ENCODE measurements at regions not wholly inside any gene's neighbourhood (a gene's known extent, or its start where the extent isn't known, plus 50 kb on each side); places are given as distances from the start of the nearest gene placed in this dataset.

DNA sequence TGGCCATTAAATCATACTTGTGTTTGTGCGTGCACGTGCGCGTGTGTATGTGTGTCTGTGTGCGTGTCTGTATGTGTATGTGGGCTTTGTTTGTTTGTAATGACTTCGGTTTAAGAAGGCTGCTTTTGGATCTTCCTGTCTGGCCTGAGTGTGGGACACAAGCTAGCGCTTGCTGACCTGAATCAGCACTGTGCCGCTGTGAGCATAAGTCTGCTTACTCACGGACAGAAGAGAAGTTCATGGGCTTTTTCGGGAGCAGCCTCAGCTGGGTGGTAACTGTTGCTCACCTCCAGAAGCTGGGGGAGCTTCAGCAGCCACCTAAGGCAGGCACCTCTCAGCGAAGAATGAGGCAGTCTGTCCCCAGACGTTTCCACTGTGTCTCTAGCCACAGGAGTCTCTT is 56.1 kb upstream of the TRUB1 start (continued):
- TF ChIP-seq, protein P1, sequence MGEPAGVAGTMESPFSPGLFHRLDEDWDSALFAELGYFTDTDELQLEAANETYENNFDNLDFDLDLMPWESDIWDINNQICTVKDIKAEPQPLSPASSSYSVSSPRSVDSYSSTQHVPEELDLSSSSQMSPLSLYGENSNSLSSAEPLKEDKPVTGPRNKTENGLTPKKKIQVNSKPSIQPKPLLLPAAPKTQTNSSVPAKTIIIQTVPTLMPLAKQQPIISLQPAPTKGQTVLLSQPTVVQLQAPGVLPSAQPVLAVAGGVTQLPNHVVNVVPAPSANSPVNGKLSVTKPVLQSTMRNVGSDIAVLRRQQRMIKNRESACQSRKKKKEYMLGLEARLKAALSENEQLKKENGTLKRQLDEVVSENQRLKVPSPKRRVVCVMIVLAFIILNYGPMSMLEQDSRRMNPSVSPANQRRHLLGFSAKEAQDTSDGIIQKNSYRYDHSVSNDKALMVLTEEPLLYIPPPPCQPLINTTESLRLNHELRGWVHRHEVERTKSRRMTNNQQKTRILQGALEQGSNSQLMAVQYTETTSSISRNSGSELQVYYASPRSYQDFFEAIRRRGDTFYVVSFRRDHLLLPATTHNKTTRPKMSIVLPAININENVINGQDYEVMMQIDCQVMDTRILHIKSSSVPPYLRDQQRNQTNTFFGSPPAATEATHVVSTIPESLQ (CRISPR knock-in tag; IDR thresholded peaks at IDR 0.05): no peak
- TF ChIP-seq, protein P2, sequence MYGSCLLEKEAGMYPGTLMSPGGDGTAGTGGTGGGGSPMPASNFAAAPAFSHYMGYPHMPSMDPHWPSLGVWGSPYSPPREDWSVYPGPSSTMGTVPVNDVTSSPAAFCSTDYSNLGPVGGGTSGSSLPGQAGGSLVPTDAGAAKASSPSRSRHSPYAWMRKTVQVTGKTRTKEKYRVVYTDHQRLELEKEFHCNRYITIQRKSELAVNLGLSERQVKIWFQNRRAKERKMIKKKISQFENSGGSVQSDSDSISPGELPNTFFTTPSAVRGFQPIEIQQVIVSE (CRISPR knock-in tag; IDR thresholded peaks at IDR 0.05; ENCODE audit: borderline replicate concordance): no peak
- TF ChIP-seq SMAD3 (CRISPR knock-in tag; IDR thresholded peaks at IDR 0.05; ENCODE audit: borderline replicate concordance): no peak
- no peak for TF ChIP-seq KAT7 (CRISPR knock-in tag; IDR thresholded peaks at IDR 0.05; ENCODE audit: borderline replicate concordance)
- no peak for TF ChIP-seq ZNF232 (CRISPR knock-in tag; IDR thresholded peaks at IDR 0.05)
- TF ChIP-seq, protein P3, sequence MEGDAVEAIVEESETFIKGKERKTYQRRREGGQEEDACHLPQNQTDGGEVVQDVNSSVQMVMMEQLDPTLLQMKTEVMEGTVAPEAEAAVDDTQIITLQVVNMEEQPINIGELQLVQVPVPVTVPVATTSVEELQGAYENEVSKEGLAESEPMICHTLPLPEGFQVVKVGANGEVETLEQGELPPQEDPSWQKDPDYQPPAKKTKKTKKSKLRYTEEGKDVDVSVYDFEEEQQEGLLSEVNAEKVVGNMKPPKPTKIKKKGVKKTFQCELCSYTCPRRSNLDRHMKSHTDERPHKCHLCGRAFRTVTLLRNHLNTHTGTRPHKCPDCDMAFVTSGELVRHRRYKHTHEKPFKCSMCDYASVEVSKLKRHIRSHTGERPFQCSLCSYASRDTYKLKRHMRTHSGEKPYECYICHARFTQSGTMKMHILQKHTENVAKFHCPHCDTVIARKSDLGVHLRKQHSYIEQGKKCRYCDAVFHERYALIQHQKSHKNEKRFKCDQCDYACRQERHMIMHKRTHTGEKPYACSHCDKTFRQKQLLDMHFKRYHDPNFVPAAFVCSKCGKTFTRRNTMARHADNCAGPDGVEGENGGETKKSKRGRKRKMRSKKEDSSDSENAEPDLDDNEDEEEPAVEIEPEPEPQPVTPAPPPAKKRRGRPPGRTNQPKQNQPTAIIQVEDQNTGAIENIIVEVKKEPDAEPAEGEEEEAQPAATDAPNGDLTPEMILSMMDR (IDR thresholded peaks at IDR 0.05): no peak

DNA sequence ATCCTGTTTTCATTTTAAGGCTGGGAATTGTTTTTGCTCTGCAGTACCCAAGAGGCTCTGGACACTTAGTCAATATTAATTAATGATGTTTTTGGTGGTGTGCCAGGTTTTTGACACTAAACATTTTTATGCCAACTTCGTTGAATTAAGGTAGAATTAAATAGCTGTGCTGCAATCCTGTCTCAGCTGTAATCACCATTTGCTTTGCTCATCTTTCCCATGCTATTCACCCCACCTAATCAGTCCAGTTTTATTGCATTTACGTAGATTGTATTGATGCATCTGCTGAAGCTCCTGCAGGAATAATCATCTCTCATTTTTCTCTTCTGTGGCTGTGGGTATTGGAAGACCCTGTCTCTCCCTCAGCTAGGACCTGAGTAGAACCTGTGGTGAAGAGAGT is 52.6 kb upstream of the TRUB1 start:
- Mint-ChIP-seq H3K27ac (no peak overlapping the region; the same call in 1 of the 2 replicates), H3K4me3 (no peak overlapping the region), H3K4me1 (peaks cover 24% of the 10 kb centered on the region), H3K27me3 (ENCODE audit: low read depth) (no peaks in the 10 kb centered on the region; the same call in 1 of the 2 replicates), H3K36me3 (no peaks in the 10 kb centered on the region), H3K9me3 (no peaks in the 10 kb centered on the region)
- TF ChIP-seq, protein P2 (CRISPR knock-in tag; IDR thresholded peaks at IDR 0.05; ENCODE audit: borderline replicate concordance): no peak
- no peak for TF ChIP-seq ZNF671 (CRISPR knock-in tag; IDR thresholded peaks at IDR 0.05)
- TF ChIP-seq NFATC4 (CRISPR knock-in tag; IDR thresholded peaks at IDR 0.05): no peak
- TF ChIP-seq JAZF1 (CRISPR knock-in tag; IDR thresholded peaks at IDR 0.05): no peak
- TF ChIP-seq, protein P4, sequence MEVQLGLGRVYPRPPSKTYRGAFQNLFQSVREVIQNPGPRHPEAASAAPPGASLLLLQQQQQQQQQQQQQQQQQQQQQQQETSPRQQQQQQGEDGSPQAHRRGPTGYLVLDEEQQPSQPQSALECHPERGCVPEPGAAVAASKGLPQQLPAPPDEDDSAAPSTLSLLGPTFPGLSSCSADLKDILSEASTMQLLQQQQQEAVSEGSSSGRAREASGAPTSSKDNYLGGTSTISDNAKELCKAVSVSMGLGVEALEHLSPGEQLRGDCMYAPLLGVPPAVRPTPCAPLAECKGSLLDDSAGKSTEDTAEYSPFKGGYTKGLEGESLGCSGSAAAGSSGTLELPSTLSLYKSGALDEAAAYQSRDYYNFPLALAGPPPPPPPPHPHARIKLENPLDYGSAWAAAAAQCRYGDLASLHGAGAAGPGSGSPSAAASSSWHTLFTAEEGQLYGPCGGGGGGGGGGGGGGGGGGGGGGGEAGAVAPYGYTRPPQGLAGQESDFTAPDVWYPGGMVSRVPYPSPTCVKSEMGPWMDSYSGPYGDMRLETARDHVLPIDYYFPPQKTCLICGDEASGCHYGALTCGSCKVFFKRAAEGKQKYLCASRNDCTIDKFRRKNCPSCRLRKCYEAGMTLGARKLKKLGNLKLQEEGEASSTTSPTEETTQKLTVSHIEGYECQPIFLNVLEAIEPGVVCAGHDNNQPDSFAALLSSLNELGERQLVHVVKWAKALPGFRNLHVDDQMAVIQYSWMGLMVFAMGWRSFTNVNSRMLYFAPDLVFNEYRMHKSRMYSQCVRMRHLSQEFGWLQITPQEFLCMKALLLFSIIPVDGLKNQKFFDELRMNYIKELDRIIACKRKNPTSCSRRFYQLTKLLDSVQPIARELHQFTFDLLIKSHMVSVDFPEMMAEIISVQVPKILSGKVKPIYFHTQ (CRISPR knock-in tag; IDR thresholded peaks at IDR 0.05): no peak
- TF ChIP-seq, protein P5, sequence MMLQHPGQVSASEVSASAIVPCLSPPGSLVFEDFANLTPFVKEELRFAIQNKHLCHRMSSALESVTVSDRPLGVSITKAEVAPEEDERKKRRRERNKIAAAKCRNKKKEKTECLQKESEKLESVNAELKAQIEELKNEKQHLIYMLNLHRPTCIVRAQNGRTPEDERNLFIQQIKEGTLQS (CRISPR knock-in tag; conservative IDR thresholded peaks at IDR 0.05): no peak
- TF ChIP-seq ZNF232 (CRISPR knock-in tag; IDR thresholded peaks at IDR 0.05): no peak
- TF ChIP-seq KAT7 (CRISPR knock-in tag; IDR thresholded peaks at IDR 0.05; ENCODE audit: borderline replicate concordance): no peak
- TF ChIP-seq, protein P6, sequence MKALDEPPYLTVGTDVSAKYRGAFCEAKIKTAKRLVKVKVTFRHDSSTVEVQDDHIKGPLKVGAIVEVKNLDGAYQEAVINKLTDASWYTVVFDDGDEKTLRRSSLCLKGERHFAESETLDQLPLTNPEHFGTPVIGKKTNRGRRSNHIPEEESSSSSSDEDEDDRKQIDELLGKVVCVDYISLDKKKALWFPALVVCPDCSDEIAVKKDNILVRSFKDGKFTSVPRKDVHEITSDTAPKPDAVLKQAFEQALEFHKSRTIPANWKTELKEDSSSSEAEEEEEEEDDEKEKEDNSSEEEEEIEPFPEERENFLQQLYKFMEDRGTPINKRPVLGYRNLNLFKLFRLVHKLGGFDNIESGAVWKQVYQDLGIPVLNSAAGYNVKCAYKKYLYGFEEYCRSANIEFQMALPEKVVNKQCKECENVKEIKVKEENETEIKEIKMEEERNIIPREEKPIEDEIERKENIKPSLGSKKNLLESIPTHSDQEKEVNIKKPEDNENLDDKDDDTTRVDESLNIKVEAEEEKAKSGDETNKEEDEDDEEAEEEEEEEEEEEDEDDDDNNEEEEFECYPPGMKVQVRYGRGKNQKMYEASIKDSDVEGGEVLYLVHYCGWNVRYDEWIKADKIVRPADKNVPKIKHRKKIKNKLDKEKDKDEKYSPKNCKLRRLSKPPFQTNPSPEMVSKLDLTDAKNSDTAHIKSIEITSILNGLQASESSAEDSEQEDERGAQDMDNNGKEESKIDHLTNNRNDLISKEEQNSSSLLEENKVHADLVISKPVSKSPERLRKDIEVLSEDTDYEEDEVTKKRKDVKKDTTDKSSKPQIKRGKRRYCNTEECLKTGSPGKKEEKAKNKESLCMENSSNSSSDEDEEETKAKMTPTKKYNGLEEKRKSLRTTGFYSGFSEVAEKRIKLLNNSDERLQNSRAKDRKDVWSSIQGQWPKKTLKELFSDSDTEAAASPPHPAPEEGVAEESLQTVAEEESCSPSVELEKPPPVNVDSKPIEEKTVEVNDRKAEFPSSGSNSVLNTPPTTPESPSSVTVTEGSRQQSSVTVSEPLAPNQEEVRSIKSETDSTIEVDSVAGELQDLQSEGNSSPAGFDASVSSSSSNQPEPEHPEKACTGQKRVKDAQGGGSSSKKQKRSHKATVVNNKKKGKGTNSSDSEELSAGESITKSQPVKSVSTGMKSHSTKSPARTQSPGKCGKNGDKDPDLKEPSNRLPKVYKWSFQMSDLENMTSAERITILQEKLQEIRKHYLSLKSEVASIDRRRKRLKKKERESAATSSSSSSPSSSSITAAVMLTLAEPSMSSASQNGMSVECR (CRISPR knock-in tag; IDR thresholded peaks at IDR 0.05; ENCODE audit: borderline replicate concordance): no peak
- CTCF ChIA-PET: interaction anchor here (1.2 kb wide), 1 partner anchor 245 kb away, joined by 3 read pairs; no protein-coding TSS in a partner anchor
- ATAC-seq: no peak
- POLR2A ChIA-PET: no interaction called here
- DNase-seq (ENCODE audit: low spot score): no peak
